CD1c-positive myeloid dendritic cell (primary cell): ENCODE measurements at regions not wholly inside any gene's neighbourhood (a gene's known extent, or its start where the extent isn't known, plus 50 kb on each side); places are given as distances from the start of the nearest gene placed in this dataset.

ENCODE experiments used
- DNase-seq: peaks from one replicate; pipeline ENCODE4 v3.0.0-alpha.2; 2016; ENCODE audit errors: extremely low spot score

- DNase-seq = no peak
These were observed 347.3 kb downstream of the CMPK2 start for GRCh38 chr2:6518361-6518760.

- DNase-seq = no peak
These were observed 342.2 kb downstream of the CMPK2 start for GRCh38 chr2:6523476-6523875.

GRCh38 chr2:6524691-6525474 is 340.8 kb downstream of the CMPK2 start:
- no peak for DNase-seq

GRCh38 chr2:6525475-6525964 is 340.2 kb downstream of the CMPK2 start:
- DNase-seq = no peak

GRCh38 chr2:6526093-6526824 is 339.4 kb downstream of the CMPK2 start:
- no peak for DNase-seq

GRCh38 chr2:6531304-6531703 is 334.4 kb downstream of the CMPK2 start:
- no peak for DNase-seq

GRCh38 chr2:6535572-6535971 is 330.1 kb downstream of the CMPK2 start:
- DNase-seq = no peak

- DNase-seq = no peak
These were observed 327.1 kb downstream of the CMPK2 start for GRCh38 chr2:6538607-6539006.

- DNase-seq = no peak
These were observed 320.4 kb downstream of the CMPK2 start for GRCh38 chr2:6545336-6545735.

GRCh38 chr2:6545795-6546194 is 319.9 kb downstream of the CMPK2 start:
- DNase-seq = no peak

- DNase-seq = no peak
These were observed 311.2 kb downstream of the CMPK2 start for GRCh38 chr2:6554466-6554865.

GRCh38 chr2:6556755-6557154 is 309.0 kb downstream of the CMPK2 start:
- no peak for DNase-seq

- DNase-seq = no peak
These were observed 308.0 kb downstream of the CMPK2 start for GRCh38 chr2:6557737-6558136.

GRCh38 chr2:6562771-6563170 is 302.9 kb downstream of the CMPK2 start:
- DNase-seq = no peak

- no peak for DNase-seq
These were observed 301.4 kb downstream of the CMPK2 start for GRCh38 chr2:6564326-6564725.

GRCh38 chr2:6574121-6574520 is 291.6 kb downstream of the CMPK2 start:
- no peak for DNase-seq

- no peak for DNase-seq
These were observed 289.4 kb downstream of the CMPK2 start for GRCh38 chr2:6576302-6576701.

- DNase-seq = no peak
These were observed 287.7 kb downstream of the CMPK2 start for GRCh38 chr2:6577960-6578359.

- DNase-seq = no peak
These were observed 287.3 kb downstream of the CMPK2 start for GRCh38 chr2:6578416-6578815.

GRCh38 chr2:6579281-6579680 is 286.4 kb downstream of the CMPK2 start:
- DNase-seq = no peak

- no peak for DNase-seq
These were observed 284.7 kb downstream of the CMPK2 start for GRCh38 chr2:6580982-6581381.

GRCh38 chr2:6589150-6589549 is 276.6 kb downstream of the CMPK2 start:
- no peak for DNase-seq

- no peak for DNase-seq
These were observed 275.3 kb downstream of the CMPK2 start for GRCh38 chr2:6590442-6590841.
